ENCODE measurements at regions not wholly inside any gene's neighbourhood (a gene's known extent, or its start where the extent isn't known, plus 50 kb on each side); places are given as distances from the start of the nearest gene placed in this dataset.

DNA sequence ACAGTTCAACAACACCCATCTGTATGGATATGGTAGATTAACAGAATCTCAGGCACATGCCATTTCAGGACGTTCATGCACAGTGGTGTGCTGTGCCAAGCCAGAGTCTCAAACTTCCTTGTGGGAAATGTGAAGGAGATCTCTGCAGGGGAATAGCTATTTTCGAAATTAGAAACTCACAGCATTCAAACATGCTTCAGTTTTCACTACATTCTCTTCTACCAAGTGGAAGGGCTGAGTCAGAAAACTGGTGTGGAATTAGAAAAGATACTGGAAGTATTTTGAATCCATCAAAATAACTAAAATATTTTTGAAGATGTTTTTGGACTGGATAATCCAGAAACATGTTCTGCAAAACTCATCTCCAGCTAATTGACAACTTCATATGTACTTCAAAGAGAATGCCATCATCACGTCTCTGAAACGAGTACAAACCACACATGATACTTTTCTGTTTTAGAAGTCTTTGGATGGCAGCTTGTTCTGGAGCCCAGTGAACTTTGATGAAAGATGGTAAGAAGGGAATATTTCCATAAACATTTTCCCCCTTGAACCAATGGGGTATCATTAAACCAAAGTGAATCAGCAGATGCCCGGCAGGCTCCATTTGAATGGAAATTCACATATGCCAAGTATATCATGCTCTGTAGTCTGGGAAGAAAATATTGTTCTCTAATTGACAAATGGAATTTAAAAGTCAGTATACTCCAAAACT lies 616.3 kb upstream of the IGFBP3 start:
- H3K4me1 ChIP-seq (ENCODE audit: control insufficient read depth, insufficient read depth, low read length): no peaks in the 10 kb centered on the region
- ATAC-seq (no peak), DNase-seq (no peak)
- Mint-ChIP-seq H3K27me3 (ENCODE audit: low read depth in 2 of 2) (no peaks in the 10 kb centered on the region), H3K9me3 (peaks cover 11 to 15% of the 10 kb centered on the region in 2 donors), H3K36me3 (peaks cover 10% of the 10 kb centered on the region), H3K27ac (no peak overlapping the region), H3K4me3 (no peak overlapping the region), H3K4me1 (no peaks in the 10 kb centered on the region)
- peaks cover 11% of the 10 kb centered on the region for H3K9me3 ChIP-seq (ENCODE audit: control insufficient read depth, insufficient read depth, low read length)
- WGBS (ENCODE audit: insufficient coverage): 100% methylated on average over 1 of the region's 5 CpGs
- H3K4me3 ChIP-seq (ENCODE audit: low read length): no peak overlapping the region
- intact Hi-C loops (cut with micrococcal nuclease): no loop called here
- H3K27me3 ChIP-seq (ENCODE audit: control insufficient read depth, insufficient read depth, low read length): no peaks in the 10 kb centered on the region
- no peak for TF ChIP-seq CTCF (IDR thresholded peaks at IDR 0.05)
- H3K27ac ChIP-seq (ENCODE audit: low read length): no peak overlapping the region
- no peaks in the 10 kb centered on the region for H3K36me3 ChIP-seq (ENCODE audit: control insufficient read depth, insufficient read depth, low read length)

- Mint-ChIP-seq H3K4me3 (no peak overlapping the region), H3K9me3 (peaks cover 8 to 18% of the 10 kb centered on the region in 2 donors), H3K27ac (no peak overlapping the region), H3K27me3 (ENCODE audit: low read depth in 2 of 2) (no peaks in the 10 kb centered on the region), H3K4me1 (no peaks in the 10 kb centered on the region), H3K36me3 (peaks cover 10% of the 10 kb centered on the region)
- TF ChIP-seq CTCF (IDR thresholded peaks at IDR 0.05): no peak
- H3K9me3 ChIP-seq (ENCODE audit: control insufficient read depth, insufficient read depth, low read length): peaks cover 17% of the 10 kb centered on the region
- no peaks in the 10 kb centered on the region for H3K4me1 ChIP-seq (ENCODE audit: control insufficient read depth, insufficient read depth, low read length)
- H3K27ac ChIP-seq (ENCODE audit: low read length): no peak overlapping the region
- no peak overlapping the region for H3K4me3 ChIP-seq (ENCODE audit: low read length)
- H3K36me3 ChIP-seq (ENCODE audit: control insufficient read depth, insufficient read depth, low read length): no peaks in the 10 kb centered on the region
- no peaks in the 10 kb centered on the region for H3K27me3 ChIP-seq (ENCODE audit: control insufficient read depth, insufficient read depth, low read length)
- 84% methylated on average over 6 of the region's 6 CpGs for WGBS (ENCODE audit: insufficient coverage)
- intact Hi-C loops (cut with micrococcal nuclease): no loop called here
- no peak for ATAC-seq
- DNase-seq: no peak
These were observed 613.9 kb upstream of the IGFBP3 start for GRCh38 chr7:46534664-46535588.

- Mint-ChIP-seq H3K4me3 (no peak overlapping the region), H3K27me3 (ENCODE audit: low read depth in 2 of 2) (no peaks in the 10 kb centered on the region), H3K36me3 (peaks cover 10% of the 10 kb centered on the region), H3K9me3 (peaks cover 11 to 18% of the 10 kb centered on the region in 2 donors), H3K4me1 (no peaks in the 10 kb centered on the region), H3K27ac (no peak overlapping the region)
- no peak overlapping the region for H3K4me3 ChIP-seq (ENCODE audit: low read length)
- H3K27me3 ChIP-seq (ENCODE audit: control insufficient read depth, insufficient read depth, low read length): no peaks in the 10 kb centered on the region
- 89% methylated on average over 2 of the region's 3 CpGs for WGBS (ENCODE audit: insufficient coverage)
- intact Hi-C loops (cut with micrococcal nuclease): no loop called here
- DNase-seq (no peak), ATAC-seq (no peak)
- no peaks in the 10 kb centered on the region for H3K36me3 ChIP-seq (ENCODE audit: control insufficient read depth, insufficient read depth, low read length)
- H3K4me1 ChIP-seq (ENCODE audit: control insufficient read depth, insufficient read depth, low read length): no peaks in the 10 kb centered on the region
- H3K27ac ChIP-seq (ENCODE audit: low read length): no peak overlapping the region
- H3K9me3 ChIP-seq (ENCODE audit: control insufficient read depth, insufficient read depth, low read length): peaks cover 19% of the 10 kb centered on the region
- no peak for TF ChIP-seq CTCF (IDR thresholded peaks at IDR 0.05)
These were observed 612.9 kb upstream of the IGFBP3 start for GRCh38 chr7:46533946-46534345.

All from natural killer cell (primary cell).